Loucy (cell line): ENCODE measurements at regions not wholly inside any gene's neighbourhood (a gene's known extent, or its start where the extent isn't known, plus 50 kb on each side); places are given as distances from the start of the nearest gene placed in this dataset.
"Not testable (repeated sequence)": the region's sequence is repeated elsewhere in the genome, so short reads cannot be mapped to it uniquely, and the experiment has no call there.

Experiments used
- H2AFZ ChIP-seq: fragments of 200-600 bp; sonication (generic); 2 replicates; pipeline ENCODE4 v1.6.0; 2016; ENCODE audit warnings: antibody characterized with exemption, mild to moderate bottlenecking, low read length, moderate library complexity
- H3F3A ChIP-seq: fragments of 200-600 bp; 2 replicates; pipeline ENCODE4 v1.6.0; 2016; ENCODE audit warnings: antibody characterized with exemption, low read depth, mild to moderate bottlenecking
- H3K27me3 ChIP-seq: fragments of 200-600 bp; sonication (generic); 2 replicates; pipeline ENCODE4 v1.6.1; 2014; ENCODE audit warnings: low read length, mild to moderate bottlenecking; ENCODE audit not compliant: insufficient read depth, poor library complexity, severe bottlenecking
- H3K36me3 ChIP-seq: fragments of 200-600 bp; sonication (generic); 2 replicates; pipeline ENCODE4 v1.6.1; 2016; ENCODE audit warnings: low read length; ENCODE audit not compliant: insufficient read depth
- H3K4me1 ChIP-seq: fragments of 200-600 bp; sonication (generic); 2 replicates; pipeline ENCODE4 v1.5.1; 2014; ENCODE audit warnings: low read length, mild to moderate bottlenecking; ENCODE audit not compliant: insufficient read depth, poor library complexity, severe bottlenecking
- H3K4me2 ChIP-seq: fragments of 200-600 bp; sonication (generic); 2 replicates; pipeline ENCODE4 v1.6.0; 2014; ENCODE audit warnings: antibody characterized with exemption, low read length, low read depth, mild to moderate bottlenecking; ENCODE audit not compliant: poor library complexity, severe bottlenecking
- H3K4me3 ChIP-seq: fragments of 200-600 bp; sonication (generic); 2 replicates; pipeline ENCODE4 v1.5.1; 2014; ENCODE audit warnings: low read length, mild to moderate bottlenecking, mixed read lengths; ENCODE audit not compliant: poor library complexity, severe bottlenecking
- H3K79me2 ChIP-seq: fragments of 200-600 bp; sonication (generic); 2 replicates; pipeline ENCODE4 v1.6.1; 2014; ENCODE audit warnings: low read length; ENCODE audit not compliant: insufficient read depth
- H3K9ac ChIP-seq: fragments of 200-600 bp; sonication (generic); 2 replicates; pipeline ENCODE4 v1.6.0; 2014; ENCODE audit warnings: mild to moderate bottlenecking, low read depth, low read length, moderate library complexity; ENCODE audit not compliant: poor library complexity, severe bottlenecking
- H3K9me2 ChIP-seq: fragments of 200-600 bp; sonication (generic); replicated peaks from 2 replicates; pipeline ENCODE4 v1.6.1; 2016; ENCODE audit warnings: low read depth, low read length, mixed read lengths
- H3K9me3 ChIP-seq: fragments of 200-600 bp; sonication (generic); 2 replicates; pipeline ENCODE4 v1.6.1; 2014; ENCODE audit warnings: mild to moderate bottlenecking, antibody characterized with exemption, low read length, low read depth; ENCODE audit not compliant: insufficient read depth
- H4K20me1 ChIP-seq: fragments of 200-600 bp; sonication (generic); 2 replicates; pipeline ENCODE4 v1.6.0; 2014; ENCODE audit warnings: antibody characterized with exemption, low read length, mild to moderate bottlenecking; ENCODE audit not compliant: insufficient read depth, poor library complexity, severe bottlenecking
- EZH2phosphoT487 ChIP-seq: fragments of 200-600 bp; IDR thresholded peaks from 2 replicates; pipeline ENCODE4 v1.6.1; 2018; ENCODE audit warnings: antibody characterized with exemption, mild to moderate bottlenecking, moderate library complexity, borderline replicate concordance
- TF ChIP-seq, protein P1 (sequence below): fragments of 200-600 bp; sonication (generic); conservative IDR thresholded peaks from 2 replicates; pipeline ENCODE4 v1.5.1; 2014; ENCODE audit warnings: mild to moderate bottlenecking, antibody characterized with exemption, low read length

DNA sequence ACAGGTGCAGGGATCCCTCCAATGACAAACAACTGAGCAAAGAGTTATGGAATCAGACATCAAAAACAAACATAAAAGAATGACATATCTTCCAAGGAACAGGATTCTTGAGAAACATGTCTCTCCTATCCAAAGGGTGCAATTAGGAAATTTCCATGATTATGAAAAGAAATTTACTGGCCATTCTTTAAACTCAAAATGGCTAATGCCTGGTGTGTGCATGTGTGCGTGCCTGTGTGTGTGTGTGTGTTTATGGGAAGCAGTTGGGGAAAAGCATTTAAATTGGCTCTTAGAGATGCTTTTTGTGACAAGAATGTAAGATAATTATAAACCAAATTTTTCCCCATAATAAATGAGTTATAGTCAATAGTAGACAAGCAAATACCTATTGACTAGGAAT lies 320.5 kb upstream of the THBS1 start:
- Histone ChIP-seq H3K36me3 (no peaks in the 10 kb centered on the region), H3K9me3 (no peaks in the 10 kb centered on the region), H3K4me3 (no peak overlapping the region), H3K4me1 (peaks cover 20% of the 10 kb centered on the region), H4K20me1 (no peaks in the 10 kb centered on the region), H3K79me2 (no peaks in the 10 kb centered on the region), H2AFZ (no peak overlapping the region), H3K27me3 (no peaks in the 10 kb centered on the region), H3K4me2 (no peak overlapping the region), H3K9ac (no peak overlapping the region), H3F3A (no peaks in the 10 kb centered on the region), H3K9me2 (no peaks in the 10 kb centered on the region)
- TF ChIP-seq EZH2phosphoT487, result no peak
- TF ChIP-seq, protein P1, sequence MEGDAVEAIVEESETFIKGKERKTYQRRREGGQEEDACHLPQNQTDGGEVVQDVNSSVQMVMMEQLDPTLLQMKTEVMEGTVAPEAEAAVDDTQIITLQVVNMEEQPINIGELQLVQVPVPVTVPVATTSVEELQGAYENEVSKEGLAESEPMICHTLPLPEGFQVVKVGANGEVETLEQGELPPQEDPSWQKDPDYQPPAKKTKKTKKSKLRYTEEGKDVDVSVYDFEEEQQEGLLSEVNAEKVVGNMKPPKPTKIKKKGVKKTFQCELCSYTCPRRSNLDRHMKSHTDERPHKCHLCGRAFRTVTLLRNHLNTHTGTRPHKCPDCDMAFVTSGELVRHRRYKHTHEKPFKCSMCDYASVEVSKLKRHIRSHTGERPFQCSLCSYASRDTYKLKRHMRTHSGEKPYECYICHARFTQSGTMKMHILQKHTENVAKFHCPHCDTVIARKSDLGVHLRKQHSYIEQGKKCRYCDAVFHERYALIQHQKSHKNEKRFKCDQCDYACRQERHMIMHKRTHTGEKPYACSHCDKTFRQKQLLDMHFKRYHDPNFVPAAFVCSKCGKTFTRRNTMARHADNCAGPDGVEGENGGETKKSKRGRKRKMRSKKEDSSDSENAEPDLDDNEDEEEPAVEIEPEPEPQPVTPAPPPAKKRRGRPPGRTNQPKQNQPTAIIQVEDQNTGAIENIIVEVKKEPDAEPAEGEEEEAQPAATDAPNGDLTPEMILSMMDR, result no peak

DNA sequence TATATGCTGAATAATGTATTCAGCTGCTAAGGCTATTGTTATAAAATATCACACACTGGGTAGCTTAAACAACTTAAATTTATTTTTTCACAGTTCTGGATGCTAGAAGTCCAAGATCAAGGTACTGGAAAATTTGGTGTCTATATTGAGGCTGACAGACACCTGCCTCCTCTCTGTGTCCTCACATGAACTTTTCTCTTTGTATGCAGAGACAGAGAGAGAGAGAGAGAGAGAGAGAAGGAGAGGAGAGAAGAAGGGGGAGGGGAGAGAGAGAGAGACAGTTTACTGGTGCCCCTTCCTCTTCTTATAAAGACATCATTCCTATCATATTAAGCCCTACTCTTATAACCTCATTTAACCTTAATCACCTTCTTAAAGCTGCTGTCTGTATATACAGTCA lies 320.1 kb upstream of the THBS1 start:
- TF ChIP-seq, protein P1, result no peak
- no peak for TF ChIP-seq EZH2phosphoT487
- peaks cover 20% of the 10 kb centered on the region for H3K4me1 ChIP-seq

DNA sequence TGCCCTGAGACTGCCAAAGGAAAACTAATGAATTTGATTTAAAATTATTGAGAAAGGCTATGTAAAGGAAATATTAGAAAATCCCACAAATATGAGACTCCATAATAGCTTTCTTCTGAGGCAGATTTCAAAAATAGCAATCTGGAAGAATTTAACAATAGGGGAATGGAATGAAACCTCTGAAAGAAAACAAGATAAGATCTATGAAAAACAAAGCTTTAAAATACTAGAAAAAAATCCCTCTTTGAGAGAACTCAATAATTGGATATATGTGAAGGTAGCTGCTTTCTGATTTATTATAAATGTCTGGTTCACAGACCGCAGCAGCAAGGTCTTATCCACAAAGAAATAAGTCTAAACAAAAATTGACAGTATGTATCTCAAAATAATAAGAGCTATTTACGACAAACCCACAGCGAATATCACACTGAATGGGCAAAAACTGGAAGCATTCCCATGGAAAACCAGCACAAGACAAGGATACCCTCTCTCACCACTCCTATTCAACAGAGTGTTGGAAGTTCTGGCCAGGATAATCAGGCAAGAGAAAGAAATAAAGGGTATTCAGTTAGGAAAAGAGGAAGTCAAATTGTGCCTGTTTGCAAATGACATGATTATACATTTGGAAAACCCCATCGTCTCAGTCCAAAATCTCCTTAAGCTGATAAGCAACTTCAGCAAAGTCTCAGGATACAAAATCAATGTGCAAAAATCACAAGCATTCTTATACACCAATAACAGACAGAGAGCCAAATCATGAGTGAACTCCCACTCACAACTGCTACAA lies 319.3 kb upstream of the THBS1 start:
- H3K9me3 ChIP-seq, H3K9me2 ChIP-seq, H3K27me3 ChIP-seq, H4K20me1 ChIP-seq, H3K36me3 ChIP-seq, H3K9ac ChIP-seq, H3F3A ChIP-seq, H3K4me3 ChIP-seq, H3K79me2 ChIP-seq, H2AFZ ChIP-seq: not testable (repeated sequence)
- H3K4me2 ChIP-seq, result peak overlapping the region; percentile 27
- H3K4me1 ChIP-seq, result peaks cover 20% of the 10 kb centered on the region

More for the DNA sequence above, 320.1 kb upstream of the THBS1 start:
- Histone ChIP-seq H3K4me2 (peak overlapping the region; percentile 27), H3K4me3 (no peak overlapping the region), H2AFZ (no peak overlapping the region), H3K9me3 (no peaks in the 10 kb centered on the region), H4K20me1 (no peaks in the 10 kb centered on the region), H3K9me2 (no peaks in the 10 kb centered on the region), H3K79me2 (no peaks in the 10 kb centered on the region), H3K36me3 (no peaks in the 10 kb centered on the region), H3F3A (no peaks in the 10 kb centered on the region), H3K9ac (no peak overlapping the region), H3K27me3 (no peaks in the 10 kb centered on the region)

DNA sequence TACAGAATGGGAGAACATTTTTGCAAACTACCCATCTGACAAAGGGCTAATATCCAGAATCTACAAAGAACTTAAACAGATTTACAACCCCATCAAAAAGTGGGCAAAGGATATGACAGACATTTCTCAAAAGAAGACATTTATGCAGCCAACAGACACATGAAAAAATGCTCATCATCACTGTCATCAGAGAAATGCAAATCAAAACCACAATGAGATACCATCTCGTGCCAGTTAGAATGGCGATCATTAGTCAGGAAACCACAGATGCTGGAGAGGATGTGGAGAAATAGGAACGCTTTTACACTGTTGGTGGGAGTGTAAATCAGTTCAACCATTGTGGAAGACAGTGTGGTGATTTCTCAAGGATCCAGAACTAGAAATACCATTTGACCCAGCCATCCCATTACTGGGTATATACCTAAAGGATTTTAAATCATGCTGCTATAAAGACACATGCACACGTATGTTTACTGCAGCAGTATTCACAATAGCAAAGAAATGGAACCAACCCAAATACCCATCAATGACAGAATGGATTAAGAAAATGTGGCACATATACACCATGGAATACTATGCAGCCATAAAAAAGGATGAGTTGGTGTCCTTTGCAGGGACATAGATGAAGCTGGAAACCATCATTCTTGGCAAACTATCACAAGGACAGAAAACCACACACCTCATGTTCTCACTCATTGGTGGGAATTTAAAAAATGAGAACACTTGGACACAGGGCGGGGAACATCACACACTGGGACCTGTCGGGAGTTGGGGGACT lies 317.7 kb upstream of the THBS1 start:
- not testable (repeated sequence) for H2AFZ ChIP-seq, H3F3A ChIP-seq, H3K36me3 ChIP-seq, H3K4me3 ChIP-seq, H3K9me2 ChIP-seq, H3K27me3 ChIP-seq, H4K20me1 ChIP-seq, H3K79me2 ChIP-seq, H3K9ac ChIP-seq, H3K9me3 ChIP-seq
- Histone ChIP-seq H3K4me2 (peak overlapping the region; percentile 9), H3K4me1 (peaks cover 20% of the 10 kb centered on the region)
